HepG2 (cell line): ENCODE measurements at regions not wholly inside any gene's neighbourhood (a gene's known extent, or its start where the extent isn't known, plus 50 kb on each side); places are given as distances from the start of the nearest gene placed in this dataset.

Source experiments
- CTCF ChIP-seq: sonication (generic); formaldehyde crosslinking; IDR thresholded peaks from 2 replicates; pipeline ENCODE4 v1.5.0; 2020; ENCODE audit warnings: mild to moderate bottlenecking, missing genetic modification reagents, moderate library complexity
- MAFG ChIP-seq: sonication (generic); formaldehyde crosslinking; IDR thresholded peaks from 2 replicates; pipeline ENCODE4 v1.5.1; 2020; ENCODE audit warnings: mild to moderate bottlenecking, missing genetic modification reagents
- ZBTB42 ChIP-seq: sonication (generic); formaldehyde crosslinking; IDR thresholded peaks from 2 replicates; pipeline ENCODE4 v1.5.0; 2020; ENCODE audit warnings: mild to moderate bottlenecking, missing genetic modification reagents

- TF ChIP-seq ZBTB42 (CRISPR knock-in tag) (no peak), MAFG (CRISPR knock-in tag) (no peak), CTCF (CRISPR knock-in tag) (no peak)
These were observed 962.2 kb downstream of the TUSC7 start for GRCh38 chr3:117671722-117672318.
